Neural cell (in vitro differentiated cells): ENCODE measurements at regions not wholly inside any gene's neighbourhood (a gene's known extent, or its start where the extent isn't known, plus 50 kb on each side); places are given as distances from the start of the nearest gene placed in this dataset.

Source experiments
- H2AFZ ChIP-seq: fragments of 200-600, 300-800 bp; sonication (generic), shearing (Covaris generic); 2 replicates; pipeline ENCODE4 v1.6.0; 2014; ENCODE audit warnings: low read depth, mild to moderate bottlenecking, antibody characterized with exemption, low read length, moderate library complexity
- H3F3A ChIP-seq: fragments of 200-600 bp; shearing (Covaris generic); 2 replicates; pipeline ENCODE4 v1.6.1; 2016; ENCODE audit warnings: mild to moderate bottlenecking, moderate library complexity, mixed read lengths, antibody characterized with exemption, low read length; ENCODE audit not compliant: insufficient read depth, poor library complexity, severe bottlenecking
- H3K27ac ChIP-seq: fragments of 200-600, 300-800 bp; sonication (generic), shearing (Covaris generic); 2 replicates; pipeline ENCODE4 v1.5.1; 2014; ENCODE audit warnings: mild to moderate bottlenecking, low read length, moderate library complexity
- H3K27me3 ChIP-seq: fragments of 300-800, 200-600 bp; sonication (generic), shearing (Covaris generic); 2 replicates; pipeline ENCODE4 v1.6.0; 2014; ENCODE audit warnings: mild to moderate bottlenecking, low read depth, low read length, moderate library complexity; ENCODE audit not compliant: insufficient read depth
- H3K36me3 ChIP-seq: fragments of 300-800, 200-600 bp; sonication (generic), shearing (Covaris generic); 2 replicates; pipeline ENCODE4 v1.5.1; 2014; ENCODE audit warnings: mild to moderate bottlenecking, antibody characterized with exemption, low read length, moderate library complexity; ENCODE audit not compliant: insufficient read depth
- H3K4me2 ChIP-seq: fragments of 300-800, 200-600 bp; sonication (generic), shearing (Covaris generic); 2 replicates; pipeline ENCODE4 v1.6.0; 2014; ENCODE audit warnings: mild to moderate bottlenecking, low read length
- H3K4me3 ChIP-seq: fragments of 300-800, 200-600 bp; sonication (generic), shearing (Covaris generic); 2 replicates; pipeline ENCODE4 v1.5.1; 2014; ENCODE audit warnings: mild to moderate bottlenecking, low read length, moderate library complexity
- H3K79me2 ChIP-seq: fragments of 200-600 bp; shearing (Covaris generic); replicated peaks from 2 replicates; pipeline ENCODE4 v1.6.0; 2014; ENCODE audit warnings: mild to moderate bottlenecking, low read length, moderate library complexity; ENCODE audit not compliant: insufficient read depth
- H3K9ac ChIP-seq: fragments of 300-800, 200-600 bp; sonication (generic), shearing (Covaris generic); 2 replicates; pipeline ENCODE4 v1.6.1; 2016; ENCODE audit warnings: mild to moderate bottlenecking, low read length, mixed read lengths
- H3K9me2 ChIP-seq: fragments of 200-600 bp; shearing (Covaris generic); 2 replicates; pipeline ENCODE4 v1.6.1; 2016; ENCODE audit warnings: mild to moderate bottlenecking, low read length, mixed read lengths; ENCODE audit not compliant: insufficient read depth
- H3K9me3 ChIP-seq: fragments of 200-600, 300-800 bp; sonication (generic), shearing (Covaris generic); 2 replicates; pipeline ENCODE4 v1.6.1; 2016; ENCODE audit warnings: mild to moderate bottlenecking, mixed run types, low read length, moderate library complexity, mixed read lengths
- H4K20me1 ChIP-seq: fragments of 200-600 bp; shearing (Covaris generic); 2 replicates; pipeline ENCODE4 v1.6.1; 2016; ENCODE audit warnings: mild to moderate bottlenecking, mixed run types; ENCODE audit not compliant: insufficient read depth
- CTCF ChIP-seq: fragments of 450-650 bp; IDR thresholded peaks from 2 replicates; pipeline ENCODE4 v1.5.1; 2014; ENCODE audit warnings: antibody characterized with exemption, mild to moderate bottlenecking, moderate library complexity; ENCODE audit not compliant: poor library complexity, severe bottlenecking
- EP300 ChIP-seq: fragments of 450-650 bp; conservative IDR thresholded peaks from 2 replicates; pipeline ENCODE4 v1.6.1; 2014; ENCODE audit warnings: antibody characterized with exemption, mild to moderate bottlenecking, moderate library complexity; ENCODE audit not compliant: poor library complexity, severe bottlenecking
- EZH2 ChIP-seq: fragments of 200-600, 300-800 bp; shearing (Covaris generic), sonication (generic); IDR thresholded peaks from 2 replicates; pipeline ENCODE4 v1.6.1; 2014; ENCODE audit warnings: antibody characterized with exemption, low read length, borderline replicate concordance, mild to moderate bottlenecking; ENCODE audit not compliant: insufficient read depth, poor library complexity, severe bottlenecking
- MXI1 ChIP-seq: fragments of 450-650 bp; conservative IDR thresholded peaks from 2 replicates; pipeline ENCODE4 v1.6.1; 2014; ENCODE audit warnings: antibody characterized with exemption, mild to moderate bottlenecking; ENCODE audit not compliant: poor library complexity, severe bottlenecking
- POLR2AphosphoS5 ChIP-seq: IDR thresholded peaks from 2 replicates; pipeline ENCODE4 v1.6.1; 2012
- RAD21 ChIP-seq: fragments of 450-650 bp; conservative IDR thresholded peaks from 2 replicates; pipeline ENCODE4 v1.6.1; 2014; ENCODE audit warnings: antibody characterized with exemption, mild to moderate bottlenecking, moderate library complexity
- REST ChIP-seq: IDR thresholded peaks from 2 replicates; pipeline ENCODE4 v1.6.1; 2012; ENCODE audit warnings: borderline replicate concordance
- SMC3 ChIP-seq: fragments of 450-650 bp; conservative IDR thresholded peaks from 2 replicates; pipeline ENCODE4 v1.6.1; 2014; ENCODE audit warnings: antibody characterized with exemption, mild to moderate bottlenecking, moderate library complexity; ENCODE audit not compliant: poor library complexity
- TAF1 ChIP-seq: IDR thresholded peaks from 2 replicates; pipeline ENCODE4 v1.6.1; 2012; ENCODE audit warnings: low read depth

GRCh38 chr9:13450723-13451122 lies 171.2 kb upstream of the MPDZ start:
- Histone ChIP-seq H3K27me3 (no peaks in the 10 kb centered on the region), H3K9ac (no peak overlapping the region), H3K36me3 (no peaks in the 10 kb centered on the region), H3K9me2 (no peaks in the 10 kb centered on the region), H3K79me2 (no peaks in the 10 kb centered on the region), H3K27ac (no peak overlapping the region), H3F3A (no peaks in the 10 kb centered on the region), H3K4me3 (no peak overlapping the region), H4K20me1 (no peaks in the 10 kb centered on the region), H3K4me2 (no peak overlapping the region), H3K9me3 (no peaks in the 10 kb centered on the region), H2AFZ (no peak overlapping the region)
- TF ChIP-seq MXI1: no peak
- no peak for TF ChIP-seq SMC3
- no peak for TF ChIP-seq POLR2AphosphoS5
- TF ChIP-seq EP300: no peak
- TF ChIP-seq TAF1: no peak
- TF ChIP-seq RAD21: no peak
- TF ChIP-seq EZH2: no peak
- TF ChIP-seq REST: no peak
- no peak for TF ChIP-seq CTCF

DNA sequence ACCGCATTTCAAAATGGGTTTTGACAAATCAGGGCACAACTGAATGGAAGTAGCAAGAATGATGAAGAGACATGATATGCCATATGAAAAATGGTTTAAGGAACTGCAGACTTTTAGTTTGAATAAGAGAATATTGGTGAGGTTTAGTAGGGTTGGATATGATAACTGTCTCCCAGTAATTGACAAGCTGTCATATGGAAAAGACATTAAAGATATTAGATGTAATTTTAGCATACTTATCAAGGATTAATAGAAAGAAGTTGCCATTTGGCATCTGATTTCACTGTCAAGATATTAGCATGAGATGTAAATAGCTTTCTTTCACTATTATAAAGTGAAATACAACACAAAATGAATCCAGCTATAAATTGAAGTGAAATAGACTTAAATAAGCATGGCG lies 169.0 kb upstream of the MPDZ start:
- no peak overlapping the region for H3K4me3 ChIP-seq
- H3K27ac ChIP-seq: peak overlapping the region; percentile 56
- H3K36me3 ChIP-seq: no peaks in the 10 kb centered on the region
- no peaks in the 10 kb centered on the region for H3K9me2 ChIP-seq
- no peak overlapping the region for H2AFZ ChIP-seq
- H3K4me2 ChIP-seq: no peak overlapping the region
- no peak overlapping the region for H3K9ac ChIP-seq
- H3K9me3 ChIP-seq: no peaks in the 10 kb centered on the region
- H3K79me2 ChIP-seq: no peaks in the 10 kb centered on the region
- no peaks in the 10 kb centered on the region for H3F3A ChIP-seq
- H3K27me3 ChIP-seq: no peaks in the 10 kb centered on the region
- H4K20me1 ChIP-seq: no peaks in the 10 kb centered on the region
- TF ChIP-seq EZH2 (no peak), POLR2AphosphoS5 (peak; percentile 64), EP300 (peak; percentile 95), CTCF (no peak)
